ENCODE measurements at regions not wholly inside any gene's neighbourhood (a gene's known extent, or its start where the extent isn't known, plus 50 kb on each side); places are given as distances from the start of the nearest gene placed in this dataset.

DNA sequence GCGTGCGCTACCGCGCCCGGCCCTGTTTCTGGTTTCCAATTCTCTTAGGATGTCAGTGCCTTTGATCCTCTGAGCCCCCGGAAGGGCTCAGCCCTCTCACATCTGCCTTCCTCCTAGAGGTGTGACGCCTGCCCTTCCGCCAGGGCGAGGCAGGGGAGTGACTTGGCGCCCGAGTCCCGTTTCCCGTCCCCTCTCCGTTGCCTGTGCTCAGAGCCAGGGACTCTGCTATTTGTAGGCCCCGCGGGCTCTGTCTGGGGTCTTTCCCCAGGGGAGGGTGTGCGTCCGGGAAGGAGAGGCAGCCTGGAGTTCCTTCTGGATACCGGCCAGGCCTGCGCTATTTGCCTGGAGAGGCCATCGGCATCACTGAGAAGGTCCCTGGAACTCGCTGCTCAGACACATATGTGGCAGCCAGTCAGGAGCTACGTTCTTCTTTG is 103.7 kb upstream of the TAF1B start:
- no peak for DNase-seq

DNA sequence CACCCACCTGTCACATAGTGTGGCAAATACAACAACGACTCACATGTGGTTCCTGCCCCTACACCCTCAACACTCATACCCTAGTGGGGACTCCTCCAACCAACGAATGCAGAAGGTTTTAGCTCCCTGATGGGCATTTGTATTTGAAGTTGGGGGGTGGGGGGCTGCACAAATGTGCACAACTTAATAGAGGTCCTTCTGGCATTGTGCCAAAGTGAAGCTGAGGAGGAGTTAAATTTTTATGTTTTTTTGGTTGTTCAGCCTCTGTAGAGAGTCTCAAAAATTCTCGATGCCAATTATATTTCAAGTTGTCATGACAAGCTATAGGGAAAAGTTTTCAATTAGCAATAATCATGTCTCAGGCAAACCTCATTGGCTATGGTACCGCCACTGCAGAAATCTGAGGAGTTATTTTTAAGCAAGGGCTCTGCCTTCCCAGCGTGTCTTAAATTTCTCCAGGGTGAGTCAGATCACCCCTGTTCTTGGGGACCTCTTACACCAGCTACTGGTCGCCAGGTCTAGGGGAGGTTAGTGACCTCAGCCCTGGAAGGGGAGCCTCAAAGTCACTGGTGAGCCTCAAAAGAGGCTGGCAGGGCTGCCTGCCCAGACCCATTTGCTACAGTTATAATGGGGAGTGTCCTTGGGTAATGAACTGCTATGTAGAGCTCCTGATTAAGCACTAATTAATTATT is 102.7 kb upstream of the TAF1B start:
- no peak for DNase-seq

DNA sequence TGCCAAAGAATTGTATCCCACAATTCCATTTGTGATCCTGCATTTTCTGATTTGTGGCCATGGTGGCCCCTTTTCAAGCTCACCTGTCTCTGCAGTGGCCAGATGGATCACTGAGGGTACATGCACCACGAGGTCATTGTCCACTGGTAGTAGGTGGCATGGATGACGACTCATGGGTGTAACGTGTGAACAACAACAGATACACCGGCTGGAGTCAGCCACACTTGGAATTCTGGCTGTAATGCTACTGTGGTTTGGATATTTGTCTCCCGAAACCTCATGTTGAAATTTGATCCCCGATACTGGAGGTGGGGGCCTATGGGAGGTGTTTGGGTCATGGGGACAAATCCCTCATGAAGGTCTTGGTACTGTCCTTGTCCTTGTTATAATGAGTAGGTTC is 102.2 kb upstream of the TAF1B start:
- no peak for DNase-seq

DNA sequence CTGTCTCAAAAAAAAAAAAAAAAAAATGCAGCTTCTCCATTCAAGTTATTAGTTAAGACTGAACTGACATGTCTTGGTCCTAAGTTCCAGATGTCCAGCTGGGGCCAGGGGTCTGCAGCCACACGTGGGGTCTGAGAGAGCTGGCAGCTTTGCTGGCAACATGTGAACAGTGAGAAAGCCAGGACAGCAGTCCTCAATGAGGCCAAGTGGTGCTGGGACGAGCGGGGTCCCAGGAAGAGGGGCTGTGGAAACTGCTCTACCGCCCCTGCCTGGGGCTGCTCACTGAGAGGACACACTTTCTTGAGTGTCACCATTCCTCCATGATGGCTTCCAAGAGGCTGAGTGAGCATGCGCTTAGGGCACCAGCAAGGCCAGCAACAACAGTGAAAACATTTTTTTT is 100.7 kb upstream of the TAF1B start:
- DNase-seq = no peak

DNA sequence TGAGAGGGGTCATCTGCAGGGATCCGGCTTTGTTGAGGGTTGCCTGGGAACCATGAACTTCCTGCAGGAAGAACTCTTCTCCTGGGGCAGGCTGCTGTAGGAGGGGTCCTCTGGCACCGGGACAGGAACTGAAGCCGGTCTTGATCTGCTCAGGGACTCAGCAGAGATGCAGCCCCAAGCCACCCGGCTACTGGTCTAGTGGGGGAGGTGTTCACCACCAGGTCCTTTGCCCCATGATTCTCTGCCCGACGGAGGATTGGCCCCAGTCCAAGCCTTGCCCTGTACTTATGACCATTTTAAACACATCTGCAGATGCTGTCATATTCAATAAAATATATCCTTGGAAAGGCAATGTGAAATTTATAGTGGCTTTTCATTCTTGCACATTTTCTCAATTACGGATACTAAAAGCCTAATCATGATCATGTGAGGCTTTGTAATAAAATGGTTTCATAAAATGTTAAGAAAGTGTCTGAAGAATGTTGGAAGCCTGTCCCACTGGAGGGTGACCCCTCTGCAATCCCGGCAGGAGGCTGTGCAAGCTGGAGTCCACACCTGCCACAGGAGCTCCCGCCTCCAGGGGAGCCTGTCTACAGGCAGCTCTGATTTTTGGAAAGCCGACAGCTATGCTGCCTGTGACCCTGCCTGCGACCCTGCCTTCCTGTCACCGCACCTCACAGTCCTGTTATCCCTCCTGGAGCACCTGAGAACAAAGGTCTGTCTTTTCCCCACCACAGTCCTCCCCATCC is 98.8 kb upstream of the TAF1B start:
- no peak for DNase-seq

DNA sequence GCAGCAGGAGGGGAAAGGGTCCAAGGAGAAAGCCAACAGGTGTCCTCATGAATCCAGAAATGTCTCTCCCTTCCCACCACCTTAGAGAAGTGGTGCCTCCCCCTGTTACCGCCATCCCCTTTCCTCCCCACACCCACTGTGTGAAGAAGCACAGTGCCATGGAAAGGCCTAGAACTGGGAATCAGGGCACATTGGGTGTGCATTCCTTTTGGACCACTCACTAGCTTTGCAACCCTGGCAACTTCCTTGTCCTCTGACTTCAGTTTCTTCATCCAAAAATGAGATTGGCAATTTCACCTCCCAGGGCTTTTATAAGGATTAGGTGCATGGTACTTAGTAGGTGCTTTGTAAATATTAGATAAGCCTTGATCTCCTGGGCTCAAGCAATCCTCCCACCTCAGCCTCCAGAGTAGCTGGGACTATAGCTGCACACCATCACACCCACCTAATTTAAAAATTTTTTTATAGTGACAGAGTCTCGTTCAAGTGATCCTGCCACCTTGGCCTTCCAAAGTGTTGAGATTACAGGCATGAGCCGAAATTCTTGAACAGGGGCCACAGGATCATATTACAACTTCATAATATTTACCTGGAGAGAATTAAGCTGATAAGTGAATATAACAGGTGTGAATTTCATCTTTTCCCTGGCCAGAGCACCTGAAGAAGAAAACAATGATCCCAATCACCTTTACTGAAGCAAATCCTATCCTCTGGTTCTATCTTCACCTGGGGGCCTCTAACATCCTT is 97.9 kb upstream of the TAF1B start:
- no peak for DNase-seq

DNA sequence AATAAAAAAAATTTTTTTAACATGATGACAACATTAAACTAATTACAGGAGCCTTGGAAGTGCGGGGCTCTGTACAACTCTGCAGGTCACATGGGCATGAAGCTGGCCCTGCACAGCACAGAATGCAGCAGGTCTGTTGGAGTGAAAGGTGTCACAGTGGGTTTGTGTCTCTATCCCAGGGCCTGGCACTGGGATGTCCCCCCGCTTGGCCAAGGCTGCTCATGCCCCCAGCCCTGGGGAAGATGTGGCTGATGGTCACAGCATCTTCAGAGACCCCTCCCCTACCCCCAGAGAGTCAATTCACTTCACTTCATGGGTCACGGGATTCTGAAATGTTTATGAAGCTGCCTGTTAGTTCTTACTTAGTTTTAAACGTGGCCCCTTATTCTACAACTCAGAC is 95.9 kb upstream of the TAF1B start:
- DNase-seq = no peak

DNA sequence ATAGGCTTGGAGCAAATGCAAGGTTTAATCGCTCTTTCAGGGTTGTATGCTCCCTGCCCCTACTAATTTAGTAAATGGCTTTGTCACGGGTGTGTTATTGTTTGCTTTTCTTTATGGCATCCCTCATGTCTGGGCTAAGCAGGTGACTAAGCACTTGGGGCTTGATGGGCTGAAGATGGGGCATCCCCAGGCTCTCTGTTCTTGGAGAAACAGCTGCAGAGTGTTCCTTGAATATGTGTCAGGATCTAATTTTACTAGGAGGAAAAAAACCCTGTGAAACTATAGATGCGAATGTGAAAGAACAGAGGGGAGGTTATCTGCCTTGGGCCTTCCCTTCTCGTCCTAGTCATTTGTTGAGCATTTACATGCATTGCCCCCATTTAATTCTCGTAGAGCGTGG is 94.7 kb upstream of the TAF1B start:
- no peak for DNase-seq

DNA sequence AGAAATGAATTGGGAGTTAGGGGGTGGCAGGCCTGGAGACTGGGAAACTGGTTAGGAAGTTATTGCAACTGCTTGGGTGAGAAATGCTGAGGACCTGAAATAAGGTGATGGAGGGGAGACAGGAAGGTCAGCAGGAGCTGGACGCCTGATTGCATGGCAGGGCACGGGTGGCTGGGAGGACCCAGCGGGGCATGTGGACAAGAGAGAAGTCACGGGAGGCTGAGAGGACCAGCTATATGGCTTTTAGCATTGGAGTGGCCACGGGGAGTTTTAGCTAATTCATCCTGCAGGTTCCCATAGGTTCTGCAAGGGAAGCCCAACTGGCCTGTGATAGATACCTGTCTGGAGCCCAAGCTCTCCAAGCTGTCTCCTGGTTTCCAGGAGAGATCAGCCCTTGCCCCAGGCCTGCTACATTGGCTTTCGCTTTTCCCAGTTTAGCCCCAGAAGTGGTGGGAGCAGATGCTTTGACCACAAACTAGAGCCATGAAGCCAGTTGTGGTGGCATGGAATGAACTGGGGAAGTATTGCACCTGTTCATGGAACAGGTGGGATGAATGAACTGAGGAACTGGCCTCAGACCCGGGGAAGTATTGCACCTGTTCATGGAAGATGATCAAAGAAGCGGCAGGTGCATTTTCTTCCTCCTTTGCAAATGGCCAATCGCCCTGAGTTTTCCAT is 93.6 kb upstream of the TAF1B start:
- DNase-seq = no peak

DNA sequence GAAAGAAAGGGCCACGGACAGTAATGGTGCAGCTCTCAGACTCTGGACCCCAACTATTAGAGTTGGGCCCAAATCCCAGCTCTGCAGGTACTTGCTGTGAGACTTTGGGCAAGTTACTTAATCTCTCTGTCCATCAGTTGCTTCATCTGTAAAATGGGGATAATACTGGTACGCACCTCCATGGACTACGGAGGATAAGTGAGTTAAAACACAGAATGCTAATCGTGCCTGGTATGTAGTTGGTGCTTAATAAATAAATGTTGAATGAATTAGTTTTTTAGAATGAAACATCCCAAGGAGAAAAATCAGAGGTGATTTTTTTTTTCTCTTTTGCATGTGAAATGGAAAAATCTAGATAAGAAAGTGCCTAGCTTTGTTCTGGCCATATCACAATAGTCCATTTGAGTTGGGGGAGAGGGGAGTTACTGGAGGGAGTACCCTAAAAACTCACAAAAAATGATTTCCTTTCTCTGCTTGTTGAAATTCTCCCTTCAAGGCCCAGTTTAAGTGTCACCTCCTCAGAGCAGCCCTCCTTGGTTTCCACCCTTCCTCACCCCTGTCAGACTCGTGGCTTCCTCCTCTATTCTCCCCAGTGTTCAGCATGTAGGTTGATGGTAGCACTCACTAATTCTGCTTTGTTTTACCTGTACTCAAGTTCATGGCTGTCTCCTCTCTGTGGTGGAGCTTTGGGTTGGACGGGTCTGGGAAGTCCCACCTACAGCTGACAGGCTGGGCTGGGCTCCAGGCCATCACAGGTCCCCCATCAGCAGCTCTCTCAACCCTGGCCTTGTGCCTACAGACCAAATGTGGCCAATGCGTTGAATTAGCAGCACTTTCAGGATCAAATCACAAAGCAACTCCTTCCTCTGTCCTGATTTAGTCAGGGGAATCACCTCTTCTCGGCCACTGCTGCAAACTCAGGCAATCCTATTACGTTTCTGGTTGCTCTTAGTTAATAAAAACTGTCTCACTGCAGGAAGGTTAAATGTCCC is 92.8 kb upstream of the TAF1B start:
- DNase-seq = no peak

DNA sequence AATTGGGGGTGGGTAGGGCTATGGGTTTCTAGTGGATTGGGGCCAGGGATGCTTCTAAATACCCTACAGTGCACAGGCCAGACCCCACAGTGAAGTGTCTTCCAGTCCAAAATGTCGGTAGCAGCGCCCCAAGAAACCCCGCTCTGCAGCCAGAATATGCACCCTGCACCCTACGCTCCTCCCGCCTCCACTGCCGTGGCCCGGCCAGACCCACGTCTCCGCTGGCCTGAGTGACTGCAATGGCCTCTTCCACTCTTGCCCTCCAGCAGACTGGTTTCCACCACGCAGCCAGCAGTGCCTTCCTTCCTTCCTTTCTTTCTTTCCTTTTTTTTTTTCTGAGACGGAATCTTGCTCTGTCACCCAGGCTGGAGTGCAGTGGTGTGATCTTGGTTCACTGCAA is 91.4 kb upstream of the TAF1B start:
- DNase-seq = no peak

DNA sequence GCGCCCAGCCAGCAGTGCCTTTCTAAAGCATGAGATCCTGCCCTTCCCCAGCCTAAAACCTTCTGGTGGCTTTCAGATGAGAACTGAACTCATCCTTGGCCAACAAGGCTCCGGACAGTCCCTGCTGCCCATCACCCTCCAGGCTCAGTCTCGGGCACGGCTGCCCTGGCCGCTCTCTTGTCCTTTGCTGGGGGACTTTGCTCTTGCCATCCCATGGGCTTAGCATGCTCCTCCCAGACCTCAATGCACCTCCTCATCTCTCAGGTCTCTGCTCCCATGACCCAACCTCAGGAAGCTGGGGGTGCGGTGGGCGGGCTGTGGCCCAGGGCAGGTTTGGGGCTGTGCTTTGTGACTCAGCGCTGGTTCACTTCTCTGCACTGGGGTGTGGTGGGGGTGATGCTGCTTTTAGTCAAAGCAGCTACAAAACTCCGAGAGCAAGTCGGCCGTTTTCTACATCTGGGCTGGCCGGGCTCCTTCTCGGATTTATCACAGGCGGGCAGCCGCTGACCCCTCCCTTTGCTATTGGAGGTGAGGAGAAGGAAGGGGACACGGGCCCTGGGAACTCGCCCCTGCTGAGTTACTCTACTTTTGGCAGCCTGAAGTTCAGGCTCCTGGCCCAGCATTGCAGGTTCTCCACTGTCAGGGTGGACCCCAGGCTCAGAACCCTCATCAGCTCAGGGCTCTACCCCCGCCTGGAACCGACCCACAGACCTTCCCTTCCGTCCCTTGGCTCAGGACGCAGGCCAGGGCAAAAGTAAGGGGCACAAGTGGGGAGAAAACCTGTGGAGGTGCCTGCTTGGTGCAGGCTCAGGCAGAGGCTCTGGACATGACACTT is 90.6 kb upstream of the TAF1B start:
- DNase-seq = no peak

DNA sequence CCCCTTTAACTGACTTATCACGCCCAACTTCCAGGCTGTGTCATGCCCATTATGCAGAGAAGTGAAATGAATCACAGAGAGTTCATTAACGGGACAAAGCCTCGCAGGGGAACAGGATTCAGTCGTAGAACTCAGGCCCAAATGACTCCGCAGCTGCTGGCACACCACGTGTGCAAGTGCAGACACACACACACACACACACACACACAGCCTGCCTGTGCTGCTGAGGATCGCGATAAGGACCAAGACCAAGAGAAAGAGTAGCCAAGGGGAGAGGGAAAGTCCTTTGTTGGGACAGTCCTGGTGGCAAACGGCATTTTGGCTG is 90.0 kb upstream of the TAF1B start:
- peak; percentile 59 for DNase-seq

DNA sequence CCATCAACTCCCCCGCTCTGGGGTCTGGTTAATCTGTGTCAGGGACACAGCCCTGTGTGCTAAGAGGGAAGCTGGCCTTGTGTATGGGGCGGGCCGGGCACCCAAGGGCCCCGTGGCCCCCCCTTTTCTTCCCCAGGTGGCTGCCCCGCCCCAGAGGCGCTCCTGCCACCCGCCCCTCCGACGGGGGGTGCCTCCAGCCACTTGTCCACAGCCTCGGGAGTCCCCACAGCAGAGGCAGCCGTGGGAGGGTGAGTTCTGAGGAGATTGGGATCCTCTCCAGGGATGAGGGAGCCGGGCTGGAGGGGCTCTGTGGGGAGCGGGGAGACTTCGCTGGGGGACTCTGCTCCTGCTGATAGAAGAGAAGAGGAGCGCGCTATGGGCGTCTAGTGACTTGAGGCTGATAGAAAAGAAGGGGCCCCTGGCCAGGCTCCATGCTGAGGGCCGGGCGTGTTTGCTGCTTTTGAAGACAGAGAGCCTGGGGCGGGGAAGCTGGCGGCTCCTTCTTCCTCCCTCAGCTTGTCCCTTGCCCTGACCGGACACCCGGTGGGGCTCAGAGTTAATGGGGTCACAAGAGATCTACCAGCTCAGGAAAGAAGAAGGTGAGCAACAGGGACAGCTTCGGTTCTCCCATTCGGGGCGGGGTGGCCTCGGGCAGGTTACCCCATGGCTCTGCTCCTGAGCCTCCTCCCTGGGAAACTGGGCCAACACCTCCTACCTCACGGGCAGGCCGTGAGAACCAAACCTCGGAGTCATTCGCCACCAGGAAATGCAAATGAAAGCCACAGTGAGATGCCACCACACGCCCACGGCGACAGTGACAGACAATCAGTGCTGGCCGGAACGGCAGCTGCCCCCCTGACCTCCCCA is 89.4 kb upstream of the TAF1B start:
- DNase-seq = peak; percentile 36

DNA sequence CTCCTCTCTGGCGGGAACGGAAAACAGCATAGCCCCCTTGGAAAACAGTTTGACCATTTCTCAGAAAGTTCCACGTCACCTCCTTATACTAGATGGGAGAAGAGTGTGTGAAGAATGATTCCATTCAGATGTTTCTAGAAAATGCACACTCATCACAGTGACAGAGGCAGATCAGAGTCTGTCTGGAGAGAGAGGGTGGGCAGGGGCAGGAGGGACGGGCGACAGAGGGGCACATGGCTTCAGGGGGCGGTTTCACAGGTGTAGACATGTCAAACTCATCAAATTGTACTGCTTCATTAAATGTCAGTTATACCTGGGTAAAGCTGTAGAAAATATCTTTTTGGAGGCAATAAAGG is 88.8 kb upstream of the TAF1B start:
- DNase-seq = no peak

DNA sequence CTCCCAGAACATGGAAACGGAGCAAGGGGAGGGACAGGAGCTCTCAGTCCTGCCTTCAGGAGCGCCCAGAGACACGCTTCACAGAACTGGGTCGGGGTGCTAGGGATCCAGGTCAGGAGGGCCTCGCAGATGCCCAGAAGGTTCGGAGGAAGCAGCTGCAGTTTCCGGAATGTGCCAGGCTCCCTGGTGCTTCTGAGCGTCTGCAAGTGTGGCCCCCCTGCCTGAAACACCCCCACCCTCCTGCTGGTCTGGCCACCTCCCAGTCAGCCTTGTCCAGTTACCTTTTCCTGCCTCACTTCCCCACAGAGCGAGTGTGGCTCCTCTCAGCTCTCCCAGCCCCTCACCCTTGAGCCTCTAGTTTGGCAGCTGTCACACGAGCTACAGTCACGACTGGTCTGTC is 88.3 kb upstream of the TAF1B start:
- no peak for DNase-seq

DNA sequence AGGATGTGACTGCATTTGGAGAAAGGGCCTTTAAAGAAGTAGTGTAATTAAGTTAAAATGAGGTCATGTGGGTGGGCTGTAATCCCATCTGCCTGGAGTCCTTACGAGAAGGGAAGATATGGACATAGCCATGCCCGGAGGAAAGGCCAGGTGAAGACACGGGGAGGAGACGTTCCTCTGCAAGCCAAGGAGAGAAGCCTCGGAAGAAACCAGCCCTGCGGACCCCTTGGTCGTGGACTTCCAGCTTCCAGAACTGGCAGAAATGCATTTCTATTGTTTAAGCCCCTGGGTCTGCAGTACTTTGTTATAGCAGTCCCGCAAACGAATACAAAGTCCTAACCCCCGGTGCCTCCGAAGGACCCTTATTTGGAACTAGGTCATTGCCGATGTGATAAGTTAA is 87.6 kb upstream of the TAF1B start:
- no peak for DNase-seq

DNA sequence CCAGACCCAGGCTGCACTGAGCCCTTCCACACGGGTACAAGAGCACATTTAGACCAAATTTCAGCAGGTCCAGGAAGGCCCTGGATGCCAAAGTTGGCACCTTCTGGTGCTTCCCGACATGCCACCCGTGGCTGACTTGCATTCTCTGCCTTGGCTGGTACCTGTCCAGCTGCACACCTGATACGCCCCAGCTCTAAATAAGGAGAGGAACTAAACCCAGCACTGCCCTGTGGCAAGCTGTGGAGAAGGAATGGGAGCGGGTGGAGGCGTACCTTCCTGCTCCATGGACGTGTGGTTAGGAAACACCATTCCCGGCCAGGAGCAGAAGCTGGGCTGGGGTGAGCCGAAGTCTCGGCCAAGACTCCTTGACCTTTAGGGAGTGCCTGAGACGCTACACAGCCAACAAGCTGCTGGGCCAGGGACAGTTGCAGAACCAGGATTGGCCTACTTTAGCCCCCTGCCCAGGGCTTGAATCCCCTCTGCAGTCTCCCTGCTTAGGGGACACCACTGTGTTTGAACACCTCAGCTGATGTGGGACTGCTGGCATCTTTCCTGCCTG is 86.5 kb upstream of the TAF1B start:
- no peak for DNase-seq

DNA sequence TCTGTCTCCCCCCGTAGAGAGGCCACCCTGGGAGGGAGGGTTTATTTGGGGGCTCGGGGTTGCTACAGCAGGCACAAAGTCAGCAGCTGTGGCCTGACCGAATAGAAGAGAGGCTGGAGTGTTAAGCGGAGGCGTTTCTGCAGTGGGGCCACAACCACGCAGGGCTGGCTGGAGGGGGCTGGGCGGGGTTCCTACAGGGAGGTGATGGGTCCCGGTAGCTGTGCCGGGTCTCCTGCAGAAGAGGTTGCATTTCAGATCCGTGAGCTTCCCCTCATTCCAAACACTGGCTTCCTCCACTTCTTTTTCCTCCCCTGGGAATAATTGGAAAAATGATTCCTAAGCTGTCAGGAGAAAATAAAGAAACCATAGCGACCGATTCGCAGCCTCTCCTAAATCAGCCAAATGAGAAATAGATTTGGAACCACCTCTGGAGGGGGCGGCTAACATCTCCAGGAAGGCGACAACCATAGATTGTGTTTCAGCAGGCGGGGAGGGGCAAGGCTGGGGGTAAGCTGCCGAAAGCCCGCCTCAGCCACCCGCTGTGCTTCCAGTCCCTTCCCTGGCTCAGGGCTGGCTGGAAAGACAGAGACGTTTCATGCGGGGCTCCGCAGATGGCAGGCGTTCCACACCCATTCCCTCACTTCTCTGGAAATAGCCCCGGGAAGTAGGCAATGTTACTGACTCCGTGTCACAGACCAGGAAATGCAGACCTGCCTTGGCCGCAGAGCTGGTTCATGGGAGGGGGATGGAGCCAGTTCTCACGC is 85.6 kb upstream of the TAF1B start:
- DNase-seq = peak; percentile 73
